Kidney (tissue), 13 donors: ENCODE measurements at regions not wholly inside any gene's neighbourhood (a gene's known extent, or its start where the extent isn't known, plus 50 kb on each side); places are given as distances from the start of the nearest gene placed in this dataset.

Experiments used
- DNase-seq, 5 donors: peaks; one replicate each; pipeline ENCODE4 v3.0.0-alpha.2; 2013 to 2020
- FAIRE-seq: peaks from 2 replicates; lab custom pipeline; 2012; peaks lifted over from hg19 to GRCh38; lab: Jason Lieb, UNC
- H3K27ac ChIP-seq, 2 donors: one replicate each; pipeline ENCODE4 v1.7.0; 2013; ENCODE audit warnings: low read depth in 2 of 2, low read length in 2 of 2, inconsistent platforms in 1 of 2
- H3K27me3 ChIP-seq: one replicate; pipeline ENCODE4 v1.7.1; 2013; ENCODE audit warnings: low read length, inconsistent platforms; ENCODE audit not compliant: control insufficient read depth, insufficient read depth
- H3K36me3 ChIP-seq, 3 donors: one replicate each; pipeline versions ENCODE4 v1.7.0 to v1.7.1; 2013; ENCODE audit warnings: low read length in 3 of 3, control low read depth in 1 of 3, inconsistent platforms in 1 of 3; ENCODE audit not compliant: insufficient read depth in 3 of 3, control insufficient read depth in 2 of 3
- H3K4me1 ChIP-seq, 3 donors: one replicate each; pipeline versions ENCODE4 v1.7.0 to v1.7.1; 2013; ENCODE audit warnings: low read length in 3 of 3, inconsistent platforms in 1 of 3, low read depth in 1 of 3; ENCODE audit not compliant: control insufficient read depth in 2 of 3, insufficient read depth in 2 of 3
- H3K4me3 ChIP-seq, 3 donors: one replicate each; pipeline versions ENCODE4 v1.7.0 to v1.8.1; 2013; ENCODE audit warnings: low read length in 3 of 3, control low read depth in 1 of 3, inconsistent platforms in 1 of 3
- H3K9ac ChIP-seq, 3 donors: one replicate each; pipeline versions ENCODE4 v1.7.0 to v1.7.1; 2013; ENCODE audit warnings: low read length in 3 of 3, control low read depth in 1 of 3, inconsistent platforms in 1 of 3
- H3K9me3 ChIP-seq, 3 donors: one replicate each; pipeline versions ENCODE4 v1.7.0 to v1.7.1; 2013; ENCODE audit warnings: low read length in 3 of 3, control low read depth in 1 of 3, inconsistent platforms in 1 of 3; ENCODE audit not compliant: control insufficient read depth in 2 of 3, insufficient read depth in 1 of 3
- CTCF ChIP-seq: IDR thresholded peaks from 3 replicates; pipeline ENCODE4 v1.5.1; 2012; ENCODE audit warnings: mild to moderate bottlenecking, moderate library complexity, borderline replicate concordance; ENCODE audit not compliant: insufficient read depth; ENCODE audit errors: extremely low read depth
- intact Hi-C: fragments of 100-400 bp; cut with DNase I; formaldehyde crosslinking; loops from one replicate; pipeline ENCODE4 v1.11.1; 2022
- donor health status: control.
- donor health status: control.
- donor health status: control.
- donor health status: control.
- donor health status: control.
- donor health status: DM: yes; HTN: yes; CAD: no.
- donor health status: Normal renal cell carcinoma (clear cell type).

- no peak for FAIRE-seq
- intact Hi-C loops, result no loop called here
- H3K36me3 ChIP-seq, result no peaks in the 10 kb centered on the region
- H3K4me1 ChIP-seq, result no peaks in the 10 kb centered on the region
- H3K27ac ChIP-seq, result no peak overlapping the region
- no peak for DNase-seq
- no peak overlapping the region for H3K4me3 ChIP-seq
- H3K27me3 ChIP-seq, result no peaks in the 10 kb centered on the region
- TF ChIP-seq CTCF, result no peak
- no peak overlapping the region for H3K9ac ChIP-seq
- H3K9me3 ChIP-seq, result no peaks in the 10 kb centered on the region
Observed at GRCh38 chr6:141259091-141259490, 873.6 kb upstream of the GJE1 start.

GRCh38 chr6:141258516-141258915 lies 874.2 kb upstream of the GJE1 start:
- FAIRE-seq (no peak), DNase-seq (no peak)
- Histone ChIP-seq H3K4me3 (no peak overlapping the region), H3K9me3 (no peaks in the 10 kb centered on the region), H3K36me3 (no peaks in the 10 kb centered on the region), H3K27ac (no peak overlapping the region), H3K4me1 (no peaks in the 10 kb centered on the region), H3K27me3 (no peaks in the 10 kb centered on the region), H3K9ac (no peak overlapping the region)
- TF ChIP-seq CTCF, result no peak
- intact Hi-C loops, result no loop called here

GRCh38 chr6:141254336-141254735 lies 878.4 kb upstream of the GJE1 start:
- H3K9ac ChIP-seq, result no peak overlapping the region
- no peaks in the 10 kb centered on the region for H3K36me3 ChIP-seq
- no peak overlapping the region for H3K4me3 ChIP-seq
- no peak for FAIRE-seq
- no peaks in the 10 kb centered on the region for H3K4me1 ChIP-seq
- no peaks in the 10 kb centered on the region for H3K27me3 ChIP-seq
- intact Hi-C loops, result no loop called here
- H3K27ac ChIP-seq, result no peak overlapping the region
- H3K9me3 ChIP-seq, result no peaks in the 10 kb centered on the region
- no peak for TF ChIP-seq CTCF
- no peak for DNase-seq
